HG02938 (cell line): ENCODE measurements at regions not wholly inside any gene's neighbourhood (a gene's known extent, or its start where the extent isn't known, plus 50 kb on each side); places are given as distances from the start of the nearest gene placed in this dataset.
"Not testable (repeated sequence)": the region's sequence is repeated elsewhere in the genome, so short reads cannot be mapped to it uniquely, and the experiment has no call there.

ENCODE experiments used
- ATAC-seq: cut with Tn5 transposase; IDR thresholded peaks from one replicate; pipeline ENCODE4 v1.9.1; 2021; ENCODE audit warnings: mild to moderate bottlenecking, moderate library complexity; ENCODE audit not compliant: unreplicated experiment

DNA sequence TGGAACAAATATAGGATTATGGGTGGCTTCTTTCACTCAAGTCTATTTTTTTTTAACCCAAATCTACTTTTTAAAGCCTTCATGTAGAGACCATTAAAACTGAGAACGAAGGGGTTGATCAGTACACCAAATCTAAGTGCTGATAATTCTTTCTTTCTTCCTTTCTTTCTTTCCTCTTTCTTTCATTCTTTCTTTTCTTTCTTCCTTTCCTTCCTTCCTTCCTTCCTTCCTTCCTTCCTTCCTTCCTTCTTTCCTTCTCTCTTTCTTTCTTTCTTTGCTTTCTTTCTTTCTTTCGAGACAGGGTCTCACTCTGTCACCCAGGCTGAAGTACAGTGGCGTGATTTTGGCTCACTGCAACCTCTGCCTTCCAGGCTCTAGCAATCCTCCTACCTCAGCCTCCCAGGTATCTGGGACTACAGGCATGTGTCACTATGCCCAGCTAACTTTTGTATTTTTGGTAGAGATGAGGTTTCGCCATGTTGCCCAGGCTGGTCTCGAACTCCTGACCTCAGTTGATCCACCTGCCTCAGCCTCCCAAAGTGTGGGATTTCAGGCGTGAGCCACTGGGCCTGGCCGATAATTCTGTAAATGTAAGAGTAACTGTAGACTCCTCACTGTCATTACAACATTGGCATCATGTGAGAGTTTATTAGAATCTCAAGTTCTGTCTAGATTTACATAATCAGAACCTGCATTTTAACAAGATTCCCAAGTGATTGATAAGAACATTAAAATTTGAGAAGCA lies 236.4 kb downstream of the TFEC start:
- ATAC-seq: no peak

DNA sequence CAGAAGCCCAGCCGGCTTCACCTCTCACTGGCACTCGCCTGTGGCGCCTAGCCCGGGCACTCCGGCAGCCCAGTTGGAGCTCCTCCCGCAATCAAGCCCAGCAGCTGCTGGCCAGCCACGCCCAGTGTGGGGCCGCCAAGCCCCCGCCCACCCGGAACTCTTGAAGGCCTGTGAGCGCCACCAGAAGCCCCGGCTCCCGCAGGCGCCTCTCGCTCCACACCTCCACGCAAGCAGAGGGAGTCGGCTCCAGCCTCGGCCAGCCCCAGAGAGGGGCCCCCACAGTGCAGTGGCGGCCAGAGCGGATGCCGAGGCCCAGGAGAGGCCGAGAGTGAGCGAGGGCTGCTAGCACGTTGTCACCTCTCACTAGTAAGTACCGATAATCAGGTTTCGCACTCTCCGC lies 240.7 kb downstream of the TFEC start:
- no peak for ATAC-seq

DNA sequence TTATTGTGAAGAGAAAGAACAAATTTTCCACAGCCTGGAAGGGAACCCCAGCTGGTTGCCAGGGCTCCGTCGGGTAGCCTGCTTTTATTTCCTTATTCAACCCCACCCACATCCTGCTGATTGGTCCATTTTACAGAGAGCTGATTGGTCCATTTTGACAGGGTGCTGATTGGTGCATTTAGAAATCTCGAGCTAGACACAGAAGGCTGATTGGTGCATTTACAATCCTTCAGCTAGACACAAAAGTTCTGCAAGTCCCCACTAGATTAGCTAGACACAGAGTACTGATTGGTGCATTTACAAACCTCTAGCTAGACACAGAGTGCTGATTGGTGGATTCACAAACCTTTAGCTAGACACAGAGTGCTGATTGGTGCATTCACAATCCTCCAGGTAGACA lies 241.1 kb downstream of the TFEC start:
- not testable (repeated sequence) for ATAC-seq

- ATAC-seq: no peak
Measured at GRCh38 chr7:115782696-115783490, 247.7 kb downstream of the TFEC start.

GRCh38 chr7:115779561-115779960 lies 251.0 kb downstream of the TFEC start:
- ATAC-seq: no peak

- ATAC-seq: no peak
Measured at GRCh38 chr7:115775981-115776380, 254.6 kb downstream of the TFEC start.

GRCh38 chr7:115763347-115763746 lies 267.2 kb downstream of the TFEC start:
- ATAC-seq: no peak

GRCh38 chr7:115758025-115758424 lies 272.5 kb downstream of the TFEC start:
- no peak for ATAC-seq

DNA sequence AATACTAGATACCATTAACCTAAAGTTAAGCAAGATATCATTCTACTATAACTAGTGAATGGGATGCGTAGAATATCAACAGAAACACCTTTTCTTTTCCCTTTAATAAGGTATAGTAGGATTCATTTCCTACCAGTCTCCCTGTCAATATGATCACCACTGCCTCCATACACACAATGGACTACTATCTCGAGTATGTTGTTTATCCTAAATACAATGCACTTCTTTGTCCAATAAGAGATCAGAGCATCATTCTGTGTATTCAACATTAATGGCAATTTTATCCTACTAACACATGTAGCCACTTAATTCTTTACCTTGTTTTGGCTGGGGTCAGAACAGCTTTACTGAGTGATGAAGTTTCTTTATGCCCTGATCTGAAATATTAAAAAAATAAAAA lies 276.3 kb downstream of the TFEC start:
- ATAC-seq: no peak

DNA sequence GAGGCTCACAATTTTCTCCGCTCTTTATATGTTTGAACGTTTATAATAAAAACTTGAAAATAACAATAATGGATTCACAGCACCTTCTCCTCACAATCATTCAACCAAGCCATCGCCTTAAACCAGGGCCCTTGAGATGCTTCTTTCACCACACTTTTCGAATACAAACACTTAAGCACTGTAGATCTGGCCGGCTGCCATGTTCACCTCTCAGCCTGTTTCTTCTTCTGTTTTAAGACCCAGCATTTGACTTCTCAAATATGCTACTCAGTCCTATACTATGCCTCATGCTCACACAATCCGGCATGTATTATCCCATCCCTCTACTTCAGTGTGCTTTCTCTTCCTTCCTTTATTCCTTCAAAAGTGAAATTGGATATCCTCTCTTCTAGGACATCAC lies 280.6 kb downstream of the TFEC start:
- ATAC-seq: no peak

GRCh38 chr7:115748123-115748738 lies 282.3 kb downstream of the TFEC start:
- no peak for ATAC-seq

- ATAC-seq: peak; percentile 75
Measured at GRCh38 chr7:115747174-115747573, 283.4 kb downstream of the TFEC start.

GRCh38 chr7:115740043-115740442 lies 290.5 kb downstream of the TFEC start:
- no peak for ATAC-seq

DNA sequence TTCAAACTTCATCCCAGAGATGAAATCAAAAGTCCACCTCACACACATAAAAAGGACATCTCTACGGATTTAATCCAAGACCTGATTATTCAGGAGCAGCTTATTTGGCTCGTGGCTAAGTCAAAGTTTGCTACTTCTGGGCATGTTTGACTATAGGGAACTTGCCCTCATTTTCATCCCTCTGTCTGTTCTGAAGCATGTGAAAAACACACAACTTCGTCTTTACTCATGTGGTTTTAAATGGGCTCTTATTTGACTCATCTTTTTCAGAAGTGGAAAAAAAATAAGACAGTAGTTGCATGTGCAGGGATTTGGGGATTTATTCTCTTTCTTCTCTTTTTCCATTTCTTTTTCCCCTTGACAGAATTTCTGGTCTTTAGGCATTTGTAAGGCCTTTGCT lies 295.9 kb downstream of the TFEC start:
- no peak for ATAC-seq

DNA sequence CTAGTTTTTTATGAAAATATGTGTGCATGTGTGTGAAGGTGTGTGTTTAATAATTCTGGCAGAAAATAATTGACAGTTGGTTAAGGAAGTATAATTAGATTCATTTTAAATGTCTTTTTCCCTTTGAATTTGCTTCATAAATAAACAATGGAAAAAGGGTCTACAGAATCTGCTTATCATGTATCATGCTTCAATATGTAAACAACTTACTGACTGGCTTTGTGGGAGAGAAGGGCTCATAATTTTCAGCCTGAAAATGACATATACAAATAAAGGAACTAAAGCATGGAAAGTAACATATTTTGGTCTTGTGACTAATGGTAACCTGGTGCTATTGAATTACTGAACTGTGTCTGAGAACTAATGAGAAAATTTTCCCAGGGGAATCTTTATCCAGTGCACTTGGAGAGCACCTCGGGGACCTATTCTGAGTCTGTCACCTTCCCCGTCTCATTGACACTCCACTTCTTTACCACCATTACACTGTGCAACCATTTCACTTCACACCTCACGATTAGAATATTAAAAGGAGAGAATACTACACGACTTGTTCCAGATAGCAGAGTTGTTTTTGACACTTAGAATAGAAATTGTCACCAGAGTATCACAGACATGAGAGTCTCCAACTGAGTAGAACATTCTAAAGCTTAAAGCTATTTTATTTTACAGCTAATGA lies 298.6 kb downstream of the TFEC start:
- ATAC-seq: no peak

- no peak for ATAC-seq
Measured at GRCh38 chr7:115728518-115728917, 302.0 kb downstream of the TFEC start.

- ATAC-seq: no peak
Measured at GRCh38 chr7:115724400-115725056, 306.0 kb downstream of the TFEC start.

DNA sequence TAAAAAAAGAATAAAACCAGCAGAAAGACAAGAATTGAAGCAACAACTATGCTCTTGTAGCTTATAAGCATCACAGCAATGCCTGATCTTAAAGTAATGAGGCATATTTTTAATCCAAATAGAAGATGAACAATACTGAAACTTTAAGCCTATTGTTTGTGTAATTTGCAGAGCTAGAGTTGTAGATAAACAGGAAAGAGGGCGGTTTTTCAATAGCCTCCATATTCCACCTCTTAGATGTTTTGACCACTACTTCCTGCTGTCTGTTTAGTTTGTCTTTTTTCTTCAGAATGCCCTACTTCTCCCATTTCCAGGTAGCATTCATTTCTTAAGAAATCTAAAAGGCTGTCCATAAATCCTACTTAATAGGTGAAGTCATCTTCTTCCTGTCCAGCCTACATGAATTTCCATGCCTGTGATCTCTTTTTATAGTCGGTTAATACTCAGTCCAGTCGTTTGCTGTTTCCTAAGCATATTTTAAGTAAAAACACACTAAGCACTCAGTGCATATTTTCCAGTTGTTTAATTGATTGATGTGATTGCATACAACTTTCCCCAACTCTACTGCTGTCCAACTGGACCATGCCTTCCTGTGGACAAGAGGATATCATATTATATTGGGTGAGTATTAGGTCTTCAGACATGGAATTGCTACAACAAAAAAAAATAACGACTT lies 308.1 kb downstream of the TFEC start:
- ATAC-seq: no peak

DNA sequence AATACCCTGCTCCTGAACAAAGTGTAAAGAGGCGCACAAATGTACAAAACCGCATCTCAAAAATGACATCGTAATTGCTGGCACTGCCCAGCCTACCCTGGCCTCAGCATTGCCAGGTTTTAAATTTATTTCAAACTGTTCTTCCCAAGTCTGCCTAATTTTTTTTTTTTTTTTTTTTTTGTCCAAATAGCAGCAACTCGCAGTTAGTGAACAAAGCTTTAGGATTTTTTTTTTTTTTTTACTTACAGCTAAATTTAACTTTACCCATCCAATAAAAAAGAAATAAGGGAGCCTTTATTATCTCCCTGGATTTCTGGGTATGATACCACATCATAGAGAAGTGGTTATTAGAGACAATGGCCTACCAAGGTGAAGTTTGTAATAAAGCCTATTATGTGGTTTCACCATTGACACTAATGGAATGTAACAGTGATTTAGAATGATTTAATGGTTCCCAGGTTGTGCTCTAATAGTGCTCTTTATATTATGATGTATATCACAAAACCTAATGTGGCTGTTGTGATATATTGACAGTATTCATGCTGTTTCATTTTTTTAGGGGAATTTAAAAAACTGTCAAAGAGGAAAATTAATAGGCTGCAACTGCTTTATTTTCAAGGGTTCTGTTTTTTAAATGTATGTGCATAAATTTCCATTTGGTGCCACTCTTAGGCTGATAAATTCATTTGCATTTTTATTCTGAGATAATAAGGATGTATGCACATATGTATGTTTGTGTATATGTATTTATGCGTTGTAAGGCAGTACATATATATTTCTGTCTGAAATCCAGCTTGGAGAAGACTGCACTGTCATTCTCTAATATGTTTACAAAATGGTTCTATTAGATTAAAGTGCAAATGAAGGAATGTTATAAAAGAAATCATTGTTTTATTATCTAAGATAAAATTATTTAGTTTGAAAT lies 309.0 kb downstream of the TFEC start:
- no peak for ATAC-seq
